ENCODE measurements at regions not wholly inside any gene's neighbourhood (a gene's known extent, or its start where the extent isn't known, plus 50 kb on each side); places are given as distances from the start of the nearest gene placed in this dataset.

DNA sequence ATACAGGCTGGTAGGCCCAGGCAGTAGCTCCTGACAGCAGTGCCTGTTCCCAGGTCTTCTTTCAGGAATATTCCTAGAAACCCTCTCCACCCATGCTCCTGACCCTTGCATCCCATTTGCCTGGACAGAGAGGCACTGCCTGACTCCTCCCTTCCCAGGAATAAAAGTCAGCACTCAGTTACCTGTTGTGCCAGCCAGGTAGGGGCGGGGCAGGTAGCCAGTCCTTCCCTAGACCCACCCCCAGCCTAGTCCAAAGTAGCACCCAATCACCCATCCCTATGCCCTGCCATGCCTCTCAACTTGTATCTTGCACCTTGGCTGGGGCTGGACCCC, 129.9 kb downstream of the MRPL14 start:
- Histone ChIP-seq H3K27ac (ENCODE audit: low read depth in 1 of 2, low read length in 1 of 2) (no peak overlapping the region), H3K4me3 (no peak overlapping the region), H3K36me3 (ENCODE audit: control insufficient read depth in 4 of 4, insufficient read depth in 4 of 4, low read length in 4 of 4) (no peaks in the 10 kb centered on the region), H3K9me3 (ENCODE audit: control insufficient read depth in 4 of 4, insufficient read depth in 3 of 4, low read length in 3 of 4) (no peaks in the 10 kb centered on the region), H3K9ac (ENCODE audit: insufficient read depth in 1 of 2, low read length in 2 of 2) (no peak overlapping the region), H3K27me3 (ENCODE audit: control insufficient read depth in 3 of 3, insufficient read depth in 3 of 3, low read length in 2 of 3) (peaks cover 0 to 6% (median 0%) of the 10 kb centered on the region in 3 donors), H3K4me1 (ENCODE audit: control insufficient read depth in 5 of 5, insufficient read depth in 5 of 5, low read length in 5 of 5) (peaks cover 0 to 18% (median 3%) of the 10 kb centered on the region in 5 donors)
- no peak for DNase-seq
- 82 to 84% methylated on average over 1 of the region's 1 CpG for WGBS, 2 donors
- no peak for ATAC-seq (ENCODE audit: insufficient read depth, low FRiP score)
- TF ChIP-seq, protein P1, sequence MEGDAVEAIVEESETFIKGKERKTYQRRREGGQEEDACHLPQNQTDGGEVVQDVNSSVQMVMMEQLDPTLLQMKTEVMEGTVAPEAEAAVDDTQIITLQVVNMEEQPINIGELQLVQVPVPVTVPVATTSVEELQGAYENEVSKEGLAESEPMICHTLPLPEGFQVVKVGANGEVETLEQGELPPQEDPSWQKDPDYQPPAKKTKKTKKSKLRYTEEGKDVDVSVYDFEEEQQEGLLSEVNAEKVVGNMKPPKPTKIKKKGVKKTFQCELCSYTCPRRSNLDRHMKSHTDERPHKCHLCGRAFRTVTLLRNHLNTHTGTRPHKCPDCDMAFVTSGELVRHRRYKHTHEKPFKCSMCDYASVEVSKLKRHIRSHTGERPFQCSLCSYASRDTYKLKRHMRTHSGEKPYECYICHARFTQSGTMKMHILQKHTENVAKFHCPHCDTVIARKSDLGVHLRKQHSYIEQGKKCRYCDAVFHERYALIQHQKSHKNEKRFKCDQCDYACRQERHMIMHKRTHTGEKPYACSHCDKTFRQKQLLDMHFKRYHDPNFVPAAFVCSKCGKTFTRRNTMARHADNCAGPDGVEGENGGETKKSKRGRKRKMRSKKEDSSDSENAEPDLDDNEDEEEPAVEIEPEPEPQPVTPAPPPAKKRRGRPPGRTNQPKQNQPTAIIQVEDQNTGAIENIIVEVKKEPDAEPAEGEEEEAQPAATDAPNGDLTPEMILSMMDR (IDR thresholded peaks at IDR 0.05; ENCODE audit: control extremely low read depth, extremely low read depth) = no peak

DNA sequence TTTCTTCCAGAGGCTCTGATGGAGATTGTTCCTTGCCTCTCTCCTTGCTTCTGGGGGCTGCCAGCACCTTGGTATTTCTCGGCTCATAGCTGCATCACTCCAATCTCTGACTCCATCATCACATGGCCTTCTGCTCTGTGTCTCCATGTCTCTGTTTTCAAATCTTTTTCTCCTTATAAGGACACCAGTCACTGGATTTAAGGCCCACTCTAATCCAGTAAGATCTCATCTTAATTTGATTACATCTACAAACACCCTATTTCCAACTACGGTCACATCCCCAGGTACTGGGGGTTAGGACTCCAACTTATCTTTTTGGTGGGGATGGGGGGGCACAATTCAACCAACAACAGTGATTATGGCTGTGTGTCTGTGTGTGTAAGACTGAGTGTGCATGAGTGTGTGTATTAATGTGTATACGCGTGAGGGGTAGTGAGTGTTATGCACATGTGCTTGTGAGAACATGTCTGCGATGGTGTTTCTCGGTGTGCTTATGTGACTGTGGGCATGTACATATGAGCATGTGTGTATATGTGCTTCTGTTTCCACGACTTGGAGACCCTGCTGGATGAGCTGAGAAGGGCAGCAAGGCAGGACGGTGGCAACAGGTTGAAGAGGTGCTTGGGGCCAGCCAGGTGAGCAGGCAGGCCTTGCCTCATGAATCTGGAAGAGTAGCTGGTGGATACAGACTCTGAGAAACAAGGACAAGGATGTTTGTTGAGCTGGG, 130.5 kb downstream of the MRPL14 start:
- DNase-seq (no peak), ATAC-seq (ENCODE audit: insufficient read depth, low FRiP score) (no peak)
- Histone ChIP-seq H3K27ac (ENCODE audit: low read depth in 1 of 2, low read length in 1 of 2) (no peak overlapping the region), H3K4me1 (ENCODE audit: control insufficient read depth in 5 of 5, insufficient read depth in 5 of 5, low read length in 5 of 5) (peaks cover 0 to 18% (median 0%) of the 10 kb centered on the region in 5 donors), H3K36me3 (ENCODE audit: control insufficient read depth in 4 of 4, insufficient read depth in 4 of 4, low read length in 4 of 4) (no peaks in the 10 kb centered on the region), H3K9me3 (ENCODE audit: control insufficient read depth in 4 of 4, insufficient read depth in 3 of 4, low read length in 3 of 4) (no peaks in the 10 kb centered on the region), H3K9ac (ENCODE audit: insufficient read depth in 1 of 2, low read length in 2 of 2) (no peak overlapping the region), H3K27me3 (ENCODE audit: control insufficient read depth in 3 of 3, insufficient read depth in 3 of 3, low read length in 2 of 3) (peaks cover 0 to 4% (median 0%) of the 10 kb centered on the region in 3 donors), H3K4me3 (no peak overlapping the region)
- TF ChIP-seq, protein P1 (IDR thresholded peaks at IDR 0.05; ENCODE audit: control extremely low read depth, extremely low read depth) = no peak
- 90 to 94% methylated on average over 8 of the region's 8 CpGs for WGBS, 2 donors

DNA sequence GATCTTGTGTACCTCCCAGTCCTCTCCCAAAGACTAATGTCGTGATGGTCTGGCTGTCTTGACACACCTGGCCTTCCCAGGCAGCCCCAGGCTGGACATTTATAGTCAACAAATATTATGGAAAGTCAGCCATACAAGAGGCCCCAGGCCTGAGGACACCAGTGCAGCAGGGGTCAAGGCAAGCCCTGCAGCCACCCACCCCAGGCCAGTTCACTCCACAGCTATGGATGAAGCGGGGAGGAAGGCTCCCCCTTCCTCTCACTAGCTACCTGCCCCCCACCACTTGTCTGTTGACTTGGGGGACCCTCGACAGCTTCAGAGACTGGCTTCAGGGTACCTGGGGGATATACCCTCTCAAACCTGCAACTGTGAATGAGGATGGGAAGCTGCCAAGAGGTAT, 132.1 kb downstream of the MRPL14 start:
- DNase-seq (no peak), ATAC-seq (ENCODE audit: insufficient read depth, low FRiP score) (no peak)
- no peaks in the 10 kb centered on the region for H3K27me3 ChIP-seq (ENCODE audit: control insufficient read depth in 3 of 3, insufficient read depth in 3 of 3, low read length in 2 of 3)
- H3K36me3 ChIP-seq (ENCODE audit: control insufficient read depth in 4 of 4, insufficient read depth in 4 of 4, low read length in 4 of 4) = no peaks in the 10 kb centered on the region
- TF ChIP-seq, protein P1 (IDR thresholded peaks at IDR 0.05; ENCODE audit: control extremely low read depth, extremely low read depth) = no peak
- H3K27ac ChIP-seq (ENCODE audit: low read depth in 1 of 2, low read length in 1 of 2) = no peak overlapping the region
- 87 to 92% methylated on average over 3 of the region's 3 CpGs for WGBS, 2 donors
- peaks cover 0 to 20% (median 7%) of the 10 kb centered on the region in 5 donors for H3K4me1 ChIP-seq (ENCODE audit: control insufficient read depth in 5 of 5, insufficient read depth in 5 of 5, low read length in 5 of 5)
- no peak overlapping the region for H3K4me3 ChIP-seq
- no peak overlapping the region for H3K9ac ChIP-seq (ENCODE audit: insufficient read depth in 1 of 2, low read length in 2 of 2)
- H3K9me3 ChIP-seq (ENCODE audit: control insufficient read depth in 4 of 4, insufficient read depth in 3 of 4, low read length in 3 of 4) = no peaks in the 10 kb centered on the region

Data from lung (tissue), 11 donors.